ENCODE measurements at regions not wholly inside any gene's neighbourhood (a gene's known extent, or its start where the extent isn't known, plus 50 kb on each side); places are given as distances from the start of the nearest gene placed in this dataset.

GRCh38 chr13:109577191-109577700, 209.1 kb downstream of the IRS2 start:
- no peak for DNase-seq
- H3K9me3 ChIP-seq: no peaks in the 10 kb centered on the region
- WGBS, 2 donors: 89 to 96% methylated on average over 1 to 2 of the region's 2 CpGs
- intact Hi-C loops (cut with DNase I; ENCODE audit: low total_unique reads): no loop called here
- H3K4me1 ChIP-seq: no peaks in the 10 kb centered on the region
- no peak for TF ChIP-seq CTCF (IDR thresholded peaks at IDR 0.05)
- TF ChIP-seq POLR2A (IDR thresholded peaks at IDR 0.05): no peak
- H3K27ac ChIP-seq: no peak overlapping the region
- H3K36me3 ChIP-seq (ENCODE audit: low read depth, missing control alignments): no peaks in the 10 kb centered on the region
- H3K27me3 ChIP-seq: no peaks in the 10 kb centered on the region
- no peak overlapping the region for H3K4me3 ChIP-seq

- WGBS, 2 donors: 73 to 83% methylated on average over 6 of the region's 6 CpGs
- H3K4me1 ChIP-seq: no peaks in the 10 kb centered on the region
- no peaks in the 10 kb centered on the region for H3K27me3 ChIP-seq
- intact Hi-C loops (cut with DNase I; ENCODE audit: low total_unique reads): no loop called here
- H3K27ac ChIP-seq: no peak overlapping the region
- TF ChIP-seq POLR2A (IDR thresholded peaks at IDR 0.05) (no peak), CTCF (IDR thresholded peaks at IDR 0.05) (no peak)
- no peak for DNase-seq
- no peak overlapping the region for H3K4me3 ChIP-seq
- H3K9me3 ChIP-seq: no peaks in the 10 kb centered on the region
- no peaks in the 10 kb centered on the region for H3K36me3 ChIP-seq (ENCODE audit: low read depth, missing control alignments)
These were observed 210.0 kb downstream of the IRS2 start for GRCh38 chr13:109576331-109576813.

GRCh38 chr13:109575821-109576220, 210.6 kb downstream of the IRS2 start:
- intact Hi-C loops (cut with DNase I; ENCODE audit: low total_unique reads): no loop called here
- TF ChIP-seq POLR2A (IDR thresholded peaks at IDR 0.05): no peak
- no peak for TF ChIP-seq CTCF (IDR thresholded peaks at IDR 0.05)
- no peak for DNase-seq
- Histone ChIP-seq H3K27ac (no peak overlapping the region), H3K4me3 (no peak overlapping the region), H3K36me3 (ENCODE audit: low read depth, missing control alignments) (no peaks in the 10 kb centered on the region), H3K9me3 (no peaks in the 10 kb centered on the region), H3K27me3 (no peaks in the 10 kb centered on the region), H3K4me1 (no peaks in the 10 kb centered on the region)
- WGBS, 2 donors: 89 to 96% methylated on average over 3 of the region's 3 CpGs

GRCh38 chr13:109572389-109572788, 214.0 kb downstream of the IRS2 start:
- no peak for DNase-seq
- Histone ChIP-seq H3K9me3 (no peaks in the 10 kb centered on the region), H3K27me3 (no peaks in the 10 kb centered on the region), H3K4me1 (no peaks in the 10 kb centered on the region), H3K27ac (no peak overlapping the region), H3K36me3 (ENCODE audit: low read depth, missing control alignments) (no peaks in the 10 kb centered on the region), H3K4me3 (no peak overlapping the region)
- no peak for TF ChIP-seq CTCF (IDR thresholded peaks at IDR 0.05)
- no peak for TF ChIP-seq POLR2A (IDR thresholded peaks at IDR 0.05)
- intact Hi-C loops (cut with DNase I; ENCODE audit: low total_unique reads): no loop called here
- WGBS, 2 donors: 72 to 86% methylated on average over 6 of the region's 6 CpGs

- no peak for DNase-seq
- intact Hi-C loops (cut with DNase I; ENCODE audit: low total_unique reads): no loop called here
- Histone ChIP-seq H3K27me3 (no peaks in the 10 kb centered on the region), H3K9me3 (no peaks in the 10 kb centered on the region), H3K36me3 (ENCODE audit: low read depth, missing control alignments) (no peaks in the 10 kb centered on the region), H3K4me3 (no peak overlapping the region), H3K27ac (no peak overlapping the region), H3K4me1 (no peaks in the 10 kb centered on the region)
- TF ChIP-seq CTCF (IDR thresholded peaks at IDR 0.05) (no peak), POLR2A (IDR thresholded peaks at IDR 0.05) (no peak)
- WGBS, 2 donors: 86 to 87% methylated on average over 11 of the region's 11 CpGs
These were observed 216.2 kb downstream of the IRS2 start for GRCh38 chr13:109569958-109570711.
